GM19455 (cell line): ENCODE measurements at regions not wholly inside any gene's neighbourhood (a gene's known extent, or its start where the extent isn't known, plus 50 kb on each side); places are given as distances from the start of the nearest gene placed in this dataset.
"Not testable (repeated sequence)": the region's sequence is repeated elsewhere in the genome, so short reads cannot be mapped to it uniquely, and the experiment has no call there.

Experiments used
- ATAC-seq: cut with Tn5 transposase; IDR thresholded peaks from one replicate; pipeline ENCODE4 v1.9.1; 2021; ENCODE audit not compliant: unreplicated experiment

DNA sequence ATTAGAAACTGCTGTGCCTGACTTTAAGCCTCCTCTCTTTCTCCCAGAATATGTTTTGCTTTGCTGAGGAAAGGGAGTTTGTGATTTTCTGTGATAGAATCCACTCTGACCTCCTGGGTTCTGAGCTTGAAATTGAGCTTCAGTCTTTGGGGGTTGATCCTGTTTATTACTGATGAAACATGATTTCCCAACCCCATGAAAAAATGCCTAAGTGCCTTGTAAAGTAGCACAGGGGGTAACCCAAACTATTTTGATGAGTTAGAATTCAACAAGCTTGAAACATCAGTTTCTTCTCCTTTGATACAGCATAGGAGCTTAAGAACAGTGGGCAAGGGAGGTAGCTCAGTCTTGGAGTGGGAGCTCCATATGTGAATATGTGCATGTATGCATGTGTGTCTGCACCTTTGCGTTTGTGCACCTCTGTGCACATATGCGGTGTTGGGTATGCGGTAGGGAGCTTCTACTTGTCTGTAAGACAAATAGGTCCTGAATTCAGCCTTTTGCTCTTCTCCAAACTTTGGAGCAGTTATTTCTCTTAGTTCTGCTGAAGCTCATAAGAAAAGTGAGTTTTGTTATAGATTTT lies 364.6 kb downstream of the OSR1 start:
- no peak for ATAC-seq

- no peak for ATAC-seq
Measured at GRCh38 chr2:18991177-18992168, 366.9 kb downstream of the OSR1 start.

DNA sequence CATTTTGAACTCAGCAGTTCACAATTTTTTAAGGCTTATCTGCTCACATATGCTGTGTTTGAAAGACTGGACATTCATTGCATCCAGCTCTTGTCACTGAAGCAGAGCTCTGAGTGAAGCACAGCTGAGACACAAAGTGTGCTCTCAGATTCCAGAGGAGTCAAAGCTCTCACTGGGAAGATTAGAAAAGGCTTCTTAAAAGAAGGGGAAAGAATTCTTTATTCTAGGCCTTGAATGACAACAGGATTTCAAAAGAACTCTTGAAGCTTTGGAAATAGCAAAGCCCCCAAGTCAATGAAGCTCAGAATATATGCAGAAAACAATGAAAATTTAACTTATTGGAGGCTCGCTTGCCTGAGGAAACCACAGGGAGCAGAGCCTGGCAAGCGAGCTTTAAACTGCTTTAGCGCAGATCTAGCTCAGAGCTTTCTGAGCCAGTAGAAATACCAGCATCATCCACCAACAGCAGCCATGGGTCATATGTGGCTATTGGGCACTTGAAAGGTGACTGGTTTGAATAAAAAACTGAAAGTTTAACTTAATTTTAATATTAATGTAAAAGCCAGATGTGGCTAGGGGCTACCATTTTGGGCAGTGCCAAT lies 369.7 kb downstream of the OSR1 start:
- no peak for ATAC-seq

GRCh38 chr2:18987592-18988073 lies 370.8 kb downstream of the OSR1 start:
- no peak for ATAC-seq

GRCh38 chr2:18987016-18987415 lies 371.4 kb downstream of the OSR1 start:
- ATAC-seq, result no peak

GRCh38 chr2:18986046-18986445 lies 372.4 kb downstream of the OSR1 start:
- ATAC-seq, result no peak

DNA sequence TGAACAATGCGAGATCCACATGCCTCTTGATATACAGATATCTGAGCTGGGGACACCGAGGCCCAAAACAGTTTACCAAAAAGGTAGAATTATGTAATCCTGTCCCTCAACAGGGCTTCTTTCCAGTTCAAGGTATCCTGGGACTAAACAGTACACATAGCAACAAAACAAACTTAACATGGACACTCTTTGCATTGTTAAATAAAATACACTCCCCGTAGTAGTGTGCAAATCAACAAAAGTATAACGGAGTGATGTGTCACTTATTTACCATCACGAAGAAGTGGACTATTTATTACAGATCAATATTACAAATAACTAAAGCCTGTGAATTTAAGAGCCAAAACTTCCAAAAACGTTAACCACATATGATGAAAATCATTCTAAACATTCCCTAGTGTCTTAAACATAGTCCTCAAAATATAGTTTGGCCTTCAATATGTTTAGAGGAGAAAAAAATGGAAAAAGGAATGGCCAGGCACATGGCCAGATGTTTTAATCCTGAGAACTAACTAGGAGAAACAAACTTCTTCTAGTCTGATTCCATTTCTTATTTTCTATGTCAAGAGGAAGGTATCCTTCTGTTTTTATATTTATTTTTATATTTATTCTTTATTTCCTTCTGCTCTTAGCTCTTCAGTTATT lies 377.5 kb downstream of the OSR1 start:
- ATAC-seq, result no peak

DNA sequence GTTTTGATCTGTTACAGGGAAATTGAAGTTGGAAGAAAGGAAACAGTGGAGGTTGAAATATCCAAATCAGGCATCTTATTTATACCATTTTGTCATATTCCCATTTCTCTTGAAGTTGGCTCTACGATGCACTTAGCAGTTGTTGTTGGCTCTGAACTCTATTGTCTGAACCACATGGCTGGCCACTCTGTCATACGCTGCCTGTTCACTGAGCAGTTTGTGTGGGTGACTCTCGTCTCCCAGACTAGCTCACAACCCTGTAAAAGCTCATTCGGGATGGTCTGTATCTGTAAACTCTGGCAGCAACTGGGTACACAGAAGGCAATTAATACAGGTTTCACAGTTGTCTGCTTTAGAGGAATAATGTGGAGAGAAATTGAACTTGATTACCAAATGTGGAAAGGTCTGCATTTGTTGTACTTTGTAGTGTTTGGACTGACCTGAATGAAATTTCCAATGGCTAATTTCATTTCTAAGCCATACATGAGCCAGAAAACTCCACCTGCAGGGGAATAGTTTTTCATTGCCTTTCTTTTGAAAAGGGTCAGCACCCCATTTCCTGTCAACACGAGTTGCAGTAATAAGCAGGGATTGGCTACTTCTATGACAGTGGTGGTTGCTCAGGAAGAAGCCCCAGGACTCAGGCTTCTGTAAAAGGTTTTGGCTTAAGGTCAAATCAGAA lies 378.2 kb downstream of the OSR1 start:
- no peak for ATAC-seq

GRCh38 chr2:18977409-18977808 lies 381.0 kb downstream of the OSR1 start:
- no peak for ATAC-seq

DNA sequence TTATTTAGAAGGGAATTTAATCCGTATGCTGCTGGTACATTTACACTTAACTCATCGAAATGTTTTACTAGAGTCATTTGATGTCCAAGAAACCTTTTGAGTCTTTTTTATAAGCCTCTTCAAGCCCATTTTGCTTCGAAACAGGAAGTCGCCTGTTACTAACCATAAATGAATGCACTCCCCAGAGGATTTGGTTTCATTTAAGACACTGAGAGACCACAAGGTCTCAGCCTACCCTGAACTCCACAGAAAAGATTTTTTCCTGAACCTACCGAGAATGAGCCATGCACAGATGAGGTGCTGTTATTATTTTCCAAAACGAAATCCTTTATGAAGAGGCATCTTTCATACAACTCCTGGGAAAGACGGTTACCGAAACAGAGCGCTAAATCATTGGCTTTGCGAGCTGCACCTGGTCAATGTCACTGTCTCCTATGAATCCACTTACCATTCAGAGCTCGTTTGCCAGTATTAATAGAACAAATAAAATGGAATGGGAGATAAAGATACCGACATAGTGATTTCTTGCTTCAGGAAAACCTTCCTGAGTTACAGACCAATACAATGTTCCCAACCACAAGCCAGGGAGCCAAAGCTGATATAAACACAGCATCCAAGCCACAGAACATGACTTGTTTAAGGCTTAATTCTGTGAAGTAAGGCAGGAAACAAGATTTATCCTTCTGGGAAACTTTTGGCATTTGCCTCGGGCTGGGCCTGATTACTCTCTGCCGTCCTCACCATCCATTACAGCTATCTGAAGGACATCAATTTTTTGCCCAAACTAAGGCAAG lies 382.1 kb downstream of the OSR1 start:
- no peak for ATAC-seq

- ATAC-seq, result no peak
Measured at GRCh38 chr2:18975506-18976167, 382.8 kb downstream of the OSR1 start.

- no peak for ATAC-seq
Measured at GRCh38 chr2:18971628-18972027, 382.3 kb upstream of the NT5C1B start.

DNA sequence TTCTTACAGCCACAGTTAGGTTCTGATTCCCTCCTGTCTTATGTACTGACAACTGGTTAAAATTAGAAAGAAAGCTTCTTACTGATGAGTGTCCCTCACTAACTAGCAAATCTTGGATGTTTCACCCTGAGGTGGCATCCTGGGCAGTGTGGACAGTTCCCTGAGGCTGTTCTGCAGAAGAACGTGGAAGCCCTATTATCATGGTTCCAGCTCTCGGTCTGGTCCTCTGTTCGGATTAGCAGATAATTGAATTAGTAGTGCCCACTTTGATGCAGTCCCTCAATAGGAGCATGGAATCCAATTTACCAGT lies 381.7 kb upstream of the NT5C1B start:
- no peak for ATAC-seq

- no peak for ATAC-seq
Measured at GRCh38 chr2:18966131-18966530, 376.8 kb upstream of the NT5C1B start.

GRCh38 chr2:18963739-18964256 lies 374.4 kb upstream of the NT5C1B start:
- ATAC-seq, result not testable (repeated sequence)

- no peak for ATAC-seq
Measured at GRCh38 chr2:18961991-18962421, 372.6 kb upstream of the NT5C1B start.

DNA sequence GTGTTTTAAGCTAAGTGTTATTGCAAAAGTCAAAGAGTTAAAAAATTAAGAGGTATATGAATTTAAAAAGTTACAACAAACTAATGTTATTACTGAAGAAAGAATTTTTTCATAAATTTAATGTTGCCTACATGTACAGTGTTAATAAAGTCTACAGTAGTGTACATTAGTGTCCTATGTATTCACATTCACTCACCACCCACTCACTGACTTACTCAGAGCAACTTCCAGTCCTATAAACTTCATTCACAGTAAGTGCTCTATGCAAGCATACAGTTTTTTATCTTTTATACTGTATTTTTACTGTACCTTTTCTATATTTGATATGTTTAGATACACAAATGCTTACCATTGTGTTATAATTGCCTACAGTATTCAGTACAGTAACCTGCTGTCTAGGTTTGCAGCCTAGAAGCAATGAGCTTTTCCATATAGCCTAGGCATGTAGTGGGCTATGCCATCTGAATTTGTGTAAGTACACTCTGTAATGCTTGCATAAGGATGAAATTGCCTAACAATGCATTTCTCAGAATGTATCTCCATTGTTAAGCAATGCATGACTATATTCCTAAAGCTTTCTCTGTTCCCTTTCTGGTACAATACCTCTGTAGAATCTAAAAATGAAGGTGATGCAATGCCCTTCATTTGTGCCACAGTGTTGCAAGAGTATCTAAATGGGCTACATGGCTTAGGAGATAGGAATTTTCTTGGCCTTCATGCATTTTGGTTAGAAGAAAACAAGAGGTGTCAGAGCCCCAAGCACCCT lies 370.8 kb upstream of the NT5C1B start:
- no peak for ATAC-seq

DNA sequence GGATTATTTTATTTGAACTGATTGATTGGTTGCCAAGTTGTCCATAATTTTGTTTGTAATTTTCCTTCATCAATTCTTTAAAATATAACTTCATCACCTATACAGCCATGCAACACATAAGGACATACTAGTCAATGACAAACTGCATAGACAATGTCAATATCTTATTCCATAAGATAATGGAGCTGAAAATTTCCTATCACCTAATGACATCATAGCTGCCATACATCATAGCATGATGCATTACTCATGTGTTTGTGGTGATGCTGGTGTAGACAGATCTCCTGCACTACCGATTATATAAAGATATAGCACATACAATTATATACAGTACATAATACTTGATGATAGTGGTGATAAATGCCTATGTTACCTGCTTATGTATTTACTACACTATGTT lies 369.8 kb upstream of the NT5C1B start:
- ATAC-seq, result no peak

- no peak for ATAC-seq
Measured at GRCh38 chr2:18957909-18958308, 368.5 kb upstream of the NT5C1B start.
